ENCODE measurements at regions not wholly inside any gene's neighbourhood (a gene's known extent, or its start where the extent isn't known, plus 50 kb on each side); places are given as distances from the start of the nearest gene placed in this dataset.

DNA sequence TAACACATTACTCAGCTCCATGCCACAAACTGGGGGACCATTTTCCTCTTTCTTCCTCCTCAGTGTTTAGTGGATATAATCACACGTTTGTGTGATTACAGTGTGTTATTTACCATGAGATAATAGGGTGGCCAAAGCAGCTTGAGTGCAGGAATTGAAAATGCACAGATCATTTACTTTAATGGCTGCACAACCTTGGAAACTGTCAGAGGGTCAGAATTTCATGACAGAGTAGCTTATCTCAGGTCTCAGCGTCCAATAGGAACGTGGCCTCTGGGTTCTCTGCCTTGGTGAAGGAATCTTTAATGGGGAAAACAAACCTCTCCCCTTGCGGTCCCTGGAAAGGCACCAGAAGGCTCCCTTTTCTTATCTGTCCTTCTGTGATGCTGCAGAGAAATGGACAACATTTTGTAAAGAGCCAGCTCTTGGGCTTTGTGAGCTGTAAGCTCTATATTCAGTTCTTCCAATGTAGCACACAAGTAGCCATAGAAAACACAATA is 87.4 kb upstream of the CD180 start (continued):
- TF ChIP-seq, protein P1, sequence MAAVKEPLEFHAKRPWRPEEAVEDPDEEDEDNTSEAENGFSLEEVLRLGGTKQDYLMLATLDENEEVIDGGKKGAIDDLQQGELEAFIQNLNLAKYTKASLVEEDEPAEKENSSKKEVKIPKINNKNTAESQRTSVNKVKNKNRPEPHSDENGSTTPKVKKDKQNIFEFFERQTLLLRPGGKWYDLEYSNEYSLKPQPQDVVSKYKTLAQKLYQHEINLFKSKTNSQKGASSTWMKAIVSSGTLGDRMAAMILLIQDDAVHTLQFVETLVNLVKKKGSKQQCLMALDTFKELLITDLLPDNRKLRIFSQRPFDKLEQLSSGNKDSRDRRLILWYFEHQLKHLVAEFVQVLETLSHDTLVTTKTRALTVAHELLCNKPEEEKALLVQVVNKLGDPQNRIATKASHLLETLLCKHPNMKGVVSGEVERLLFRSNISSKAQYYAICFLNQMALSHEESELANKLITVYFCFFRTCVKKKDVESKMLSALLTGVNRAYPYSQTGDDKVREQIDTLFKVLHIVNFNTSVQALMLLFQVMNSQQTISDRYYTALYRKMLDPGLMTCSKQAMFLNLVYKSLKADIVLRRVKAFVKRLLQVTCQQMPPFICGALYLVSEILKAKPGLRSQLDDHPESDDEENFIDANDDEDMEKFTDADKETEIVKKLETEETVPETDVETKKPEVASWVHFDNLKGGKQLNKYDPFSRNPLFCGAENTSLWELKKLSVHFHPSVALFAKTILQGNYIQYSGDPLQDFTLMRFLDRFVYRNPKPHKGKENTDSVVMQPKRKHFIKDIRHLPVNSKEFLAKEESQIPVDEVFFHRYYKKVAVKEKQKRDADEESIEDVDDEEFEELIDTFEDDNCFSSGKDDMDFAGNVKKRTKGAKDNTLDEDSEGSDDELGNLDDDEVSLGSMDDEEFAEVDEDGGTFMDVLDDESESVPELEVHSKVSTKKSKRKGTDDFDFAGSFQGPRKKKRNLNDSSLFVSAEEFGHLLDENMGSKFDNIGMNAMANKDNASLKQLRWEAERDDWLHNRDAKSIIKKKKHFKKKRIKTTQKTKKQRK (IDR thresholded peaks at IDR 0.05; ENCODE audit: low read depth, low read length) = no peak
- TF ChIP-seq ATF7 (IDR thresholded peaks at IDR 0.05; ENCODE audit: low read depth) = no peak
- TF ChIP-seq, protein P2, sequence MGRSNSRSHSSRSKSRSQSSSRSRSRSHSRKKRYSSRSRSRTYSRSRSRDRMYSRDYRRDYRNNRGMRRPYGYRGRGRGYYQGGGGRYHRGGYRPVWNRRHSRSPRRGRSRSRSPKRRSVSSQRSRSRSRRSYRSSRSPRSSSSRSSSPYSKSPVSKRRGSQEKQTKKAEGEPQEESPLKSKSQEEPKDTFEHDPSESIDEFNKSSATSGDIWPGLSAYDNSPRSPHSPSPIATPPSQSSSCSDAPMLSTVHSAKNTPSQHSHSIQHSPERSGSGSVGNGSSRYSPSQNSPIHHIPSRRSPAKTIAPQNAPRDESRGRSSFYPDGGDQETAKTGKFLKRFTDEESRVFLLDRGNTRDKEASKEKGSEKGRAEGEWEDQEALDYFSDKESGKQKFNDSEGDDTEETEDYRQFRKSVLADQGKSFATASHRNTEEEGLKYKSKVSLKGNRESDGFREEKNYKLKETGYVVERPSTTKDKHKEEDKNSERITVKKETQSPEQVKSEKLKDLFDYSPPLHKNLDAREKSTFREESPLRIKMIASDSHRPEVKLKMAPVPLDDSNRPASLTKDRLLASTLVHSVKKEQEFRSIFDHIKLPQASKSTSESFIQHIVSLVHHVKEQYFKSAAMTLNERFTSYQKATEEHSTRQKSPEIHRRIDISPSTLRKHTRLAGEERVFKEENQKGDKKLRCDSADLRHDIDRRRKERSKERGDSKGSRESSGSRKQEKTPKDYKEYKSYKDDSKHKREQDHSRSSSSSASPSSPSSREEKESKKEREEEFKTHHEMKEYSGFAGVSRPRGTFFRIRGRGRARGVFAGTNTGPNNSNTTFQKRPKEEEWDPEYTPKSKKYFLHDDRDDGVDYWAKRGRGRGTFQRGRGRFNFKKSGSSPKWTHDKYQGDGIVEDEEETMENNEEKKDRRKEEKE (IDR thresholded peaks at IDR 0.05) = no peak

DNA sequence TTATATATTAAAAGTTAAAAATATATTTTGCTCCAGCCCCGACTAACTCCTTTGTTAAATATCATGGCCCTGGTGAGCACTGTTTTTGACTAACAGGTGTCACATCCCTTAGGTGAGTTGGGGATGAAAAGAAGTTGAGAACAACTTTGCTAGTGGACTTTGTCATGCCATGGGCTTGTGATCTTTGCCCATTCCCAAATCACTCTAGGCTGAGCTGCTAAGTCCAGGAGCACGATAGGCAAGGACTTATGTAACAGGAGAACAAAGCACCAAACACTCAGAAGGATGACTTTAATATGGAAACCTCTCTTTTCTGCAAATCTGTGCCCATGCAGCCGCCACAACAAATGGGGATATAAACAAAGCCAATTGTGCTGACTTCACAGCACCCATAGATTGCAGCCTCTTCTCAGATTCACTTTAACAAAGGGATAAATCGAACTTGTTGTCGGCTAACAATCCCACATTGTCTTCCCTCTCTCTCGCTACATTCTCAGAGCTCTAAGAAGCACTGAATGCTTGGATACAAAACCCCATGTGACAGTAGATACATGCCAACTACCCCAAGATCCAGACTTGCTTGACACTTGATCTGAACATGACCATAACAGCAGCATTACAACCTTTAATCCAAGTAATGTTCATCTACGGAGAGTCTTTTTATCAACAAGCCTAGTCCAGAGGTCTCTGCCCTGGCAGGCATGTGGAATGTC is 86.8 kb upstream of the CD180 start:
- H3K27ac ChIP-seq (ENCODE audit: control insufficient read depth, insufficient read depth) = no peak overlapping the region
- H3K9ac ChIP-seq (ENCODE audit: control insufficient read depth, insufficient read depth, low read length) = no peak overlapping the region
- no peak overlapping the region for H3K4me2 ChIP-seq (ENCODE audit: control insufficient read depth, insufficient read depth)
- no peaks in the 10 kb centered on the region for H3K79me2 ChIP-seq (ENCODE audit: control insufficient read depth, insufficient read depth, low read length)
- no peaks in the 10 kb centered on the region; a peak in 1 of 4 replicates for H3K27me3 ChIP-seq (replicated peaks in 1 of 2; ENCODE audit: control insufficient read depth in 2 of 2, insufficient read depth in 2 of 2, low read length in 1 of 2)
- ChIA-PET POLR2A (interaction anchor here (0.6 kb wide), 1 partner anchor 168 kb away, joined by 5 read pairs; no protein-coding TSS in a partner anchor), CTCF (no interaction called here), RAD21 (ENCODE audit: unreplicated experiment) (no interaction called here), SMC1A (ENCODE audit: uncharacterized antibody, unreplicated experiment) (no interaction called here)
- no peak overlapping the region for H3K4me3 ChIP-seq
- no peak for TF ChIP-seq GATAD2B (conservative IDR thresholded peaks at IDR 0.05; ENCODE audit: low read depth)
- no peak for TF ChIP-seq CHD2 (IDR thresholded peaks at IDR 0.05; ENCODE audit: borderline replicate concordance, low read depth, low read length)
- TF ChIP-seq PAX5 (IDR thresholded peaks at IDR 0.05; ENCODE audit: borderline replicate concordance, low read depth, low read length) = no peak
- TF ChIP-seq, protein P3, sequence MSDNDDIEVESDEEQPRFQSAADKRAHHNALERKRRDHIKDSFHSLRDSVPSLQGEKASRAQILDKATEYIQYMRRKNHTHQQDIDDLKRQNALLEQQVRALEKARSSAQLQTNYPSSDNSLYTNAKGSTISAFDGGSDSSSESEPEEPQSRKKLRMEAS (IDR thresholded peaks at IDR 0.05; ENCODE audit: low read depth, low read length) = no peak
- no peak for TF ChIP-seq LARP7 (IDR thresholded peaks at IDR 0.05)
- TF ChIP-seq HDAC6 (IDR thresholded peaks at IDR 0.05; ENCODE audit: unreplicated experiment) = no peak
- TF ChIP-seq ZNF207 (IDR thresholded peaks at IDR 0.05; ENCODE audit: borderline replicate concordance) = no peak
- no peak for TF ChIP-seq SUZ12 (IDR thresholded peaks at IDR 0.05; ENCODE audit: unreplicated experiment)
- no peak for TF ChIP-seq CBFB (IDR thresholded peaks at IDR 0.05; ENCODE audit: low read depth)
- no peak for TF ChIP-seq SUPT20H (IDR thresholded peaks at IDR 0.05; ENCODE audit: borderline replicate concordance, control insufficient read depth, low read depth, low read length)
- TF ChIP-seq, protein P4, sequence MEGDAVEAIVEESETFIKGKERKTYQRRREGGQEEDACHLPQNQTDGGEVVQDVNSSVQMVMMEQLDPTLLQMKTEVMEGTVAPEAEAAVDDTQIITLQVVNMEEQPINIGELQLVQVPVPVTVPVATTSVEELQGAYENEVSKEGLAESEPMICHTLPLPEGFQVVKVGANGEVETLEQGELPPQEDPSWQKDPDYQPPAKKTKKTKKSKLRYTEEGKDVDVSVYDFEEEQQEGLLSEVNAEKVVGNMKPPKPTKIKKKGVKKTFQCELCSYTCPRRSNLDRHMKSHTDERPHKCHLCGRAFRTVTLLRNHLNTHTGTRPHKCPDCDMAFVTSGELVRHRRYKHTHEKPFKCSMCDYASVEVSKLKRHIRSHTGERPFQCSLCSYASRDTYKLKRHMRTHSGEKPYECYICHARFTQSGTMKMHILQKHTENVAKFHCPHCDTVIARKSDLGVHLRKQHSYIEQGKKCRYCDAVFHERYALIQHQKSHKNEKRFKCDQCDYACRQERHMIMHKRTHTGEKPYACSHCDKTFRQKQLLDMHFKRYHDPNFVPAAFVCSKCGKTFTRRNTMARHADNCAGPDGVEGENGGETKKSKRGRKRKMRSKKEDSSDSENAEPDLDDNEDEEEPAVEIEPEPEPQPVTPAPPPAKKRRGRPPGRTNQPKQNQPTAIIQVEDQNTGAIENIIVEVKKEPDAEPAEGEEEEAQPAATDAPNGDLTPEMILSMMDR (IDR thresholded peaks at IDR 0.05 in 2 of 3, conservative IDR thresholded peaks at IDR 0.05 in 1 of 3; ENCODE audit: control insufficient read depth in 2 of 3, extremely low read depth in 1 of 3, insufficient read depth in 1 of 3, low read depth in 3 of 3, low read length in 3 of 3) = no peak
- in situ Hi-C loops (cut with MboI) = no loop called here
- intact Hi-C loops (cut with micrococcal nuclease; ENCODE audit: unreplicated experiment) = no loop called here
- DNase-seq (ENCODE audit: low read depth, low spot score) (no peak), FAIRE-seq (no peak), ATAC-seq (no peak)
- H3K36me3 ChIP-seq (ENCODE audit: control insufficient read depth in 2 of 2, insufficient read depth in 2 of 2, low read length in 1 of 2) = no peaks in the 10 kb centered on the region
- no peak overlapping the region for H2AFZ ChIP-seq (ENCODE audit: control insufficient read depth, low read depth, low read length)
- H3K4me1 ChIP-seq (ENCODE audit: control insufficient read depth, insufficient read depth, low read length) = no peaks in the 10 kb centered on the region
- WGBS (ENCODE audit: insufficient coverage, insufficient replicate concordance, low lambda C conversion rate, missing lambda C conversion rate) = 34% methylated on average over 7 of the region's 7 CpGs
- H4K20me1 ChIP-seq (ENCODE audit: control insufficient read depth, insufficient read depth) = no peaks in the 10 kb centered on the region
- no peaks in the 10 kb centered on the region for H3K9me3 ChIP-seq (replicated peaks; ENCODE audit: control insufficient read depth, insufficient read depth, low read length)
- no TSS peak for BruUV-seq (replicated peaks)
